Heart left ventricle (tissue), 13 donors: ENCODE measurements at regions not wholly inside any gene's neighbourhood (a gene's known extent, or its start where the extent isn't known, plus 50 kb on each side); places are given as distances from the start of the nearest gene placed in this dataset.

ENCODE experiments used
- CTCF ChIP-seq, 12 donors: fragments of 200-600 bp; sonication (generic) in 4 of 12; IDR thresholded peaks; one replicate each; pipeline versions ENCODE4 v1.5.0 to v1.8.0; 2018 to 2022; ENCODE audit warnings: antibody characterized with exemption in 12 of 12, mild to moderate bottlenecking in 5 of 12
- POLR2A ChIP-seq, 2 donors: fragments of 450-650 bp; IDR thresholded peaks; one replicate each; pipeline ENCODE4 v1.6.1; 2017; ENCODE audit warnings: antibody characterized with exemption in 2 of 2, mild to moderate bottlenecking in 2 of 2, moderate library complexity in 2 of 2
- donor health status: ischemic (EF 13 %, LVEDD 7.1; RV severe dilation, severe dysfunction).
- donor health status: DM: no; HTN: yes; CAD: no.
- donor health status: DM: no; HTN: no; CAD: no.
- donor health status: ischemic (EF 25% LVEDD 6.9; RV normal size, moderate dysfunction).
- donor health status: ischemic (EF 25% LVEDD 5.7; RV mildly dilated, moderate dysfunction).
- donor health status: ischemic (EF 35%, LVEDD 5.7; RV mildly dilated, moderate dysfunction).
- donor health status: nonischemic (EF 11% LVEDD 7.7; RV severe dilation, severe dysfunction).
- donor health status: DM: yes; HTN: yes; CAD: no.
- donor health status: PGD.
- donor health status: ischemic (EF 29% LVEDD 5.4; RV normal size, mild dysfunction).
- donor health status: nonischemic (EF 23%, LVEDD 6.1; RV moderate dilation, normal function).

- TF ChIP-seq CTCF (IDR thresholded peaks at IDR 0.05) (no peak), POLR2A (IDR thresholded peaks at IDR 0.05) (no peak)
Measured at GRCh38 chr3:72442759-72443158, 405.5 kb downstream of the SHQ1 start.
